ENCODE measurements at regions not wholly inside any gene's neighbourhood (a gene's known extent, or its start where the extent isn't known, plus 50 kb on each side); places are given as distances from the start of the nearest gene placed in this dataset.

- DNase-seq, result no peak
Observed at GRCh38 chr10:128473396-128473795, 347.2 kb upstream of the MKI67 start.

DNA sequence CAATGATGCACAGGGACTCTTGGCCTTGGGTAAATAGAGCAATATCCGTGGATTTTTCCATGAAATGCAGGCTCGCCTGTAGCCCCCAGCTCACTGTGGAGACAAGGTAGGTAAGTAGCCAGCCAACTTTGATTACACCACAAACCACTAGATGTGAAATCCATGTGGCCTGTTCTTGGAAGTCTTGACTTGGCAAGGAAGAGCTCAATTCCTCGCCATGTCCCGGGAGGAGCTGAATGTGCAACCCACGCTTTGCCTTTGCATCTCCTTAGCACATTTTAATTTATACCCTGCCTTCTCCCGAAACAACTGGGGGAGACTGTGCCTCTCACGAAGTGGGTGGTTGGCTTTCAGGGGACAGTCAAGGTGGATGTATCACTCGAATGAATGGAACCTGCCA is 347.7 kb upstream of the MKI67 start:
- DNase-seq, result no peak

- DNase-seq, result no peak
Observed at GRCh38 chr10:128474571-128474970, 348.3 kb upstream of the MKI67 start.

GRCh38 chr10:128475686-128476367 is 349.6 kb upstream of the MKI67 start:
- DNase-seq, result no peak

- no peak for DNase-seq
Observed at GRCh38 chr10:128476368-128476725, 350.1 kb upstream of the MKI67 start.

DNA sequence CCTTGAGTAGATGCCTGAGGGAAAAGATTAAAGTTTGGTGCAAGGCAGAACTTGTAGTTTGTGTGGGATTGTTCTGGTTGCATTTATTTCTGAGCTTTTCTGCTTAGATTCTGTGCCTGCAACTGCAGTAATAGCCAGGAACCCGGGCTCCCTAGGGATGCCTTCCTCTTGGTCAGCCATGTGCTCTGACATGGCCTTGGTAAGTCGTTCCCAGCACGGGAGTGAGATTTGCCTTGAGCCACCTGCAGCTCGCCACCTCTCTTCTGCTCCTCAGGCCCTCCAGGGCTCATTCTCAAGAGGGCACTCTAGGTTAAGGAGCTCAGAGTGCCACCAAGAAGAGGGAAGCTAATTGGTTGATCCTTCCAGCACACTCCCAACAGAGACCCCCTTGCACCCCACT is 350.6 kb upstream of the MKI67 start:
- no peak for DNase-seq

DNA sequence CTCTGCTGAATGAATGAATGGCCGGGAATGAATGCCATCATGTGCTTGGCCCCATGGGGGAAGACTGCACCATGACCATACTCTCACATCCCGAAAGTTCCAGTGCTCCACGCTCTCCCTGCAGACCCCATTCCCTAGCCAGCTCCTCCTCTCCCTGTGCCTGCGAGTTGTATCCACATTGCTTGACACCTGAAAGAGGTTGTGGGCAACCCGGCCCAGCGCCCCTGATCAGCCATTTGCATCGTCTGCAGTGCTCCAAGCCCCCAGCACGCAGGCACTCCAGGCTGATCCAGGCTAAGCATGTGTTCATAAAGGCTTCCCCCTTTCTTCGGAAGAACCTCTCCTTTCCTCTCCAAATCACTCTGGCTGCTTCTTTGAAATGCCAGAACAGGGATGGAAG is 354.4 kb upstream of the MKI67 start:
- no peak for DNase-seq

GRCh38 chr10:128481152-128481840 is 355.1 kb upstream of the MKI67 start:
- DNase-seq, result no peak

DNA sequence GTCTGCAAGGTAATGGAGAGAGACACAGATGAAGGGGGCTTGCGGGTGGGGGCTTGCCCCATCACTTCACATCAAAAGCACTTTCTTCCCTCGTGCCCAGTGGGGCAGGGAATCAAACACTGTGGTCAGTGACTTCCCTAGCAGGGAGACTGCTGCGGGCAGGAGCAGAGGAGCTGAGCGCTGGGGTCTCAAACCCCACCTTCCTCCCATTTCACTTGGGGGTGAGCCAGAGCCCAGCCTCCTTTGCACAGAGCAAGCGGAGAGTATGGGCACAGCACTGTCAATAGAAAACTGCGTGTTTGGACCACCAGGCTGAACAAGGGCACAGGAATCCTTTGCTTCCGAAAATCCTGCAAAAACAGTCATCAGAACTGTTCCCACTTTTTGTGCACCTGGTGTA is 355.8 kb upstream of the MKI67 start:
- DNase-seq, result no peak

DNA sequence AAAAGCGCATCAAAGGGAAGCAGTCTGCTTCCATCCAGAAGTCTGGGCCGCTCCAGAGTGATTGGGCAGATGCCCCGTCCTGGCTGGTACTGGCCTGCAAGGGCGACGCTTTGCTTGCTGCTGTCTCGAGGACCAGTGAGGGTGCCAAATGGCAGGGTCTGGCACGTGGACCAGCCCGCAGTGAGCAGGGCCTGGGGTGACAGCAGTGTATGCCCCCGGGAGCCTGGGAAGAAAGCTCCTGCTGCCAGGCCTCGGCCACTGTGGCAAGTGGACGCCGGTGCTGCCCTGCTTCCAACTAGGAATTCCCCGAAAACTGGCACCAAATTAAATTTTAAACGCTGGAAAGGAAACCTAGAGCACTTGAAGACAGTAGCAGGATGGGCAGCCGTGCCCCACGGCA is 357.0 kb upstream of the MKI67 start:
- DNase-seq, result no peak

DNA sequence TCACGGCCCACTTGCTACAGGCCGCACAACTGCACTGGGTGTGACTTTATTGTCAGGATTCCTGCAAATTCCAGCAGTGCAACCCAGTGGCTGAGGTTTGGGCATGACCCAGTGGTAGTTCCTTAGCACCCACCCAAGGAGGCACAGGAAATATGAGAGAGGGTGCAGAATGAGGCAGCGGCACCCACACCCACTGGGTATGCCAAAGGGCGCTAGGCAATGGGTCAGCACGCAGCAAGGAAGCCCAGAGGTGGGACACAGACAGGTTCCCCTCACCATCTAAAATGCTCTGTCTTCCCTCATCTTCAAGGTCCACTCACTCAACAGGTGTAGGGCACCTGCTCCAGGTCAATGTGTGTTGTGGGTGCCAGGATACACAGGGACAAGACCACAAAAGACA is 357.8 kb upstream of the MKI67 start:
- no peak for DNase-seq

- DNase-seq, result no peak
Observed at GRCh38 chr10:128485701-128486235, 359.5 kb upstream of the MKI67 start.

DNA sequence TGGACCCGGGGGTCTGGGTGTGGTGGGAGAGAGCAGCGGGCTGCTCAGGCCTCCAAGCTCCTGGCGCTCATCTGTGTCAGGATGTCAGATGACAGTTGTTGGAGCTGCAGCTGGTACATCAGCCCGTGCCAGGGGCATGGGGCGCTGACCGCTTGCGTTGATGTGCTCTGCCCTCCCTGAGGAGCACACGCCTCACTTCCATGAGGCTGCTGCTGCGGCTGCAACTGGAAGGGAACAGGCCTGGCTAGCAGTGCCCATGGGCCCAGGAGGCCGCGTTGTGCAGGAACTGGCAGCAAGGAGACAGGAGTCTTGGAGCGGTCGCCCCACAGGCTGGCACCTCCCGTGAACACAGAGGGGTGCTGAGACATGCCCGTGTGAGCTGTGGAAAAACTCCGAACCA is 361.3 kb upstream of the MKI67 start:
- no peak for DNase-seq

GRCh38 chr10:128489324-128490247 is 363.4 kb upstream of the MKI67 start:
- no peak for DNase-seq

DNA sequence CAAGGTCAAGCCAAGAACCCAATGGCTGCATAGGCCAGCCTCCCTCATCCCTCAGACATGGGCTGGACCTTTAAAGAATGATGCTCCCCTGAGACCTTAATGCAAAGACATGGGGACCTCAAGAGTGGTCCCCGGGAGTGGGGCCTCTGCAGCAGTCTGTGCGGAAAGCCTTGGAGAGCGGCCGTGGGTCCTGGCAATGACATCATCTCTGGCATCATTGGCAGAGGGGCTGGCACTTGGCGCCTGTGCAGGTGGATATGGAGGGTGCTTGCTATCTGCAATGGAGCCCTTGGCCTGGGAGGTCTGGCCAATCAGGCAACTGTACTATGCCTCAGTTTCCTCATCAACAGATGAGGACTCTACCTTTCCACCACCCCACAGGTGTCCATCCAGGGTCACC is 365.5 kb upstream of the MKI67 start:
- no peak for DNase-seq

DNA sequence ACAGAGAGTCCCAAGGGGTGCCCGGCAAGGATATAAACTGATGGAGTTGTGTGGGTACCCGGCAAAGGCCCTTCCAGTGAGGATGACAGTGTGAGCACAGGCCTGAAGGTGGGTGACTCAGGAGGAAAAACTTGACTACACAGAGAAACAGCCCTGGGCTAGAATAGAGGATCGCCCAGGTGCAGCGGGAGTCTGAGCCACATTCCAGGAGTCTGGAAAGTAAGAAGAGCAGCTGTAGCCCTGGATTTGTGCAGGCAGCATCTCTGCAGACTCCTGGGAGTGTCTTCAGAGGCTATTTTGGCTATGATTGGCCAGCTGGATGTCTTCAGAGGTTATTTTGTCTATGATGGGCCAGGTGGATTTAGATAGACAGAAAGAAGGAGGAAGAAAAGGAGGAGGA is 367.6 kb upstream of the MKI67 start:
- no peak for DNase-seq

- no peak for DNase-seq
Observed at GRCh38 chr10:128494665-128495064, 368.4 kb upstream of the MKI67 start.

DNA sequence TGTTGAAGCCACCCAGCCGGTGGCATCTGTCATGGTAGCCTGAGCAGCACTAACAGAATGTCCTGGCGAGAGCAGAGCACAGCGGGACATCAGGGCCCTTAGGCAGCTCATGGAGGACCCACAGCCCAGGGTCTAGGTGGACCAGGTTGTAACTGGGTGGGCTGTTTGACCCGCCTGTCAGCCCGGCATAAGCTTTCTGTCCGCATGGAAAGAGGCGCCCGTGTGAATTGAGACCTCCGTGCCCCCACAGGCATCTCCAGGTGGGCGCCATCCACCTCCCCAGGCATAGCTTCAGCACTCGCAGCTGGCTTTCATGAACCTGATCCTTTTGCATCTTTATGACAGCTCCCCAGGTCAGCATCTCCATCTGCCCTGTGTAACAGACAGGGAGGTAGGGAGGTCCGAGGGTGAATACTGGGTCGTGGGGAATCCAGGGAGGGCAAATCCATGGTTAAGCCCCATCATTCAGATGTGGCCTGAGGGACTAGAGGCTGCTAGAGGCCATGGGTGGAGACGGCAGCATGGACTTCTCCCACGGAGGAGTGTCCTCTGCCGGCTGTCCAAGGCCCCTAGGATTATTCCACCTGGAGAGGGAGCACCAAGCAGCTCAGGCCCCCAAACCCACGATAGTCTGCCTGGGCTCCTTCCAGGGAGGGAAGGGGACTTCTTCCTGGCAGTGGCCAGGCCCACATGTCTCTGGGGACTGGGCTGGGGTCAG is 371.6 kb upstream of the MKI67 start:
- DNase-seq, result no peak

- DNase-seq, result no peak
Observed at GRCh38 chr10:128498378-128498730, 372.1 kb upstream of the MKI67 start.

- DNase-seq, result no peak
Observed at GRCh38 chr10:128498746-128499145, 372.5 kb upstream of the MKI67 start.

GRCh38 chr10:128499486-128499885 is 373.3 kb upstream of the MKI67 start:
- no peak for DNase-seq

DNA sequence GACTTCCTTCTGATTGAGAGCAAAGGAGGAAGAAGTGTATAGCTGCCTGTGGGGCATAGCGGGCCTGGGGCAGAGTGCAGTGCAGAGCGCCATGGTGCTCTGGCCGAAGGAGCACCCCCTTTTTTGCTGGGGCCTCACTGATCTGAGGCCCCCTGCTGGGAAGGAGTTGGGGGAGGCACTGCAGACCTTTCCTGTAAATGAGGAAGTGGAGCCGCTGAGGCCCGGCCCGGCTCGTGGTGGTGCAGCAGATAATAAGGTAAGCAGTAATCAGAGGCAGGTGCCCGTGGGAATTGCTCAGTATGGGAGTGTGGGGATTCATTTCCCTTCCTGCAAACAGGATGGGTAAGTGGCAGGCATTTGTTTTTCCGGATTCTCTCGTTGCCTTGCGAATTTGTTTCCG is 373.7 kb upstream of the MKI67 start:
- DNase-seq, result no peak

DNA sequence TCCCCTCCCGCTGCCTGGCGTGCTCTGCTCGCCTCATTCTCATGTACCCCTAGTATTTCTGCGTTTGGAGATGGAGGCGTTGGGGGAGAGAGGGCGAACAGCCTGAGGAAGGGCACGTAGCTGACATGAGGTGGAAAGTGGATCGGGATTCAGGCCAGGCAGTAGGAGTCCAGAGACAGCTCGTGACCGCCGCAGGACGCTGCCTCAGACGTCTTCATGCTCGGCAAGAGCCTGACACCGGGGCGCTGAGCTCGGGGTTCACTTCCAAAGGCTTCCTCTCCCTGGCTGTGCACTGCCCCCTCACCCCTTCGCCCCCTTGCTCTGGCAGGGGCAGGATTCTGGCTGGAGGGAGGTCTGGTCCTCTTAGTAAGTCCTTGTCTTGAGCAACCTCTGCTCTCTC is 374.4 kb upstream of the MKI67 start:
- DNase-seq, result no peak
